H1 (cell line): ENCODE measurements at regions not wholly inside any gene's neighbourhood (a gene's known extent, or its start where the extent isn't known, plus 50 kb on each side); places are given as distances from the start of the nearest gene placed in this dataset.

Experiments
- CTCF ChIA-PET: fragments of 300-600 bp; sonication (Branson Sonifier 250); formaldehyde crosslinking; loops from one replicate; lab custom pipeline; 2021; ENCODE audit not compliant: partially characterized antibody; lab: Charles Lee
- POLR2A ChIA-PET: fragments of 300-600 bp; sonication (Branson Sonifier 250); formaldehyde crosslinking; loops from one replicate; lab custom pipeline; 2021; ENCODE audit warnings: inconsistent platforms; ENCODE audit not compliant: partially characterized antibody; lab: Charles Lee
- DNase-seq, 2 experiments: peaks; one replicate each; pipeline versions ENCODE4 v3.0.0 to v3.0.0-alpha.2; 2010 to 2022; ENCODE audit warnings: low spot score in 2 of 2, low read depth in 1 of 2, mixed read lengths in 1 of 2
- FAIRE-seq: peaks from 2 replicates; lab custom pipeline; 2011; peaks lifted over from hg19 to GRCh38; lab: Jason Lieb, UNC
- H2AFZ ChIP-seq: 2 replicates; pipeline ENCODE4 v1.8.1; 2012; ENCODE audit warnings: low read length, inconsistent platforms
- H2AK5ac ChIP-seq: 2 replicates; pipeline ENCODE4 v1.6.1; 2013; ENCODE audit warnings: low read depth, low read length
- H2BK120ac ChIP-seq: replicated peaks from 2 replicates; pipeline ENCODE3; 2013; ENCODE audit warnings: low read depth, low read length, inconsistent platforms
- H2BK12ac ChIP-seq: 2 replicates; pipeline ENCODE4 v1.6.1; 2013; ENCODE audit warnings: low read depth, low read length
- H2BK15ac ChIP-seq: 2 replicates; pipeline ENCODE4 v1.6.1; 2013; ENCODE audit warnings: low read length
- H2BK20ac ChIP-seq: 2 replicates; pipeline ENCODE4 v1.6.1; 2013; ENCODE audit warnings: low read length
- H2BK5ac ChIP-seq: 2 replicates; pipeline ENCODE4 v1.6.1; 2013; ENCODE audit warnings: low read depth, low read length
- H3K14ac ChIP-seq: 2 replicates; pipeline ENCODE4 v1.6.1; 2013; ENCODE audit warnings: inconsistent platforms; ENCODE audit not compliant: insufficient read length
- H3K18ac ChIP-seq: 2 replicates; pipeline ENCODE4 v1.6.1; 2013; ENCODE audit warnings: low read length; ENCODE audit errors: extremely low read depth
- H3K23ac ChIP-seq: 2 replicates; pipeline ENCODE4 v1.6.1; 2013; ENCODE audit warnings: inconsistent platforms; ENCODE audit not compliant: insufficient read length
- H3K23me2 ChIP-seq: 2 replicates; pipeline ENCODE4 v1.6.1; 2013; ENCODE audit warnings: low read depth, low read length
- H3K27ac ChIP-seq: 2 replicates; pipeline ENCODE4 v1.6.1; 2011; ENCODE audit warnings: low read depth, low read length, inconsistent platforms
- H3K27me3 ChIP-seq, 4 experiments: replicated peaks in 1 of 4; 1 replicate in 1 of 4; 2 replicates in 3 of 4; pipeline versions ENCODE4 v1.6.1 to v1.8.1; 2011 to 2013; ENCODE audit warnings: low read length in 3 of 4, mild to moderate bottlenecking in 3 of 4, inconsistent platforms in 2 of 4, mixed read lengths in 2 of 4, moderate library complexity in 1 of 4; ENCODE audit not compliant: control insufficient read depth in 3 of 4, insufficient read depth in 3 of 4; ENCODE audit errors: extremely low read depth in 1 of 4
- H3K36me3 ChIP-seq, 4 experiments: 2 replicates each; pipeline versions ENCODE4 v1.6.1 to v1.8.1; 2011 to 2013; ENCODE audit warnings: mild to moderate bottlenecking in 4 of 4, low read length in 3 of 4, moderate library complexity in 2 of 4, control low read depth in 1 of 4, inconsistent platforms in 1 of 4; ENCODE audit not compliant: insufficient read depth in 4 of 4, control insufficient read depth in 2 of 4
- H3K4ac ChIP-seq: replicated peaks from 2 replicates; pipeline ENCODE3; 2013; ENCODE audit warnings: low read length, low read depth, mixed read lengths, inconsistent platforms; ENCODE audit not compliant: insufficient read length
- H3K4me1 ChIP-seq, 4 experiments: replicated peaks in 1 of 4; 1 replicate in 1 of 4; 2 replicates in 3 of 4; pipeline versions ENCODE4 v1.6.1 to v1.8.1; 2011 to 2013; ENCODE audit warnings: low read length in 3 of 4, inconsistent platforms in 2 of 4, mixed read lengths in 1 of 4; ENCODE audit not compliant: insufficient read depth in 4 of 4, control insufficient read depth in 3 of 4
- H3K4me2 ChIP-seq, 2 experiments: 2 replicates each; pipeline versions ENCODE4 v1.6.1 to v1.8.1; 2011 to 2013; ENCODE audit warnings: low read depth in 2 of 2, low read length in 2 of 2, control low read depth in 1 of 2, inconsistent platforms in 1 of 2, mild to moderate bottlenecking in 1 of 2; ENCODE audit not compliant: insufficient read depth in 1 of 2
- H3K4me3 ChIP-seq, 4 experiments: fragments of 200-600, 300-600 bp in 1 of 4; sonication (generic), shearing (Covaris generic), sonication (Bioruptor Twin) in 1 of 4; 2 replicates each; pipeline versions ENCODE4 v1.5.1 to v1.8.1; 2011 to 2016; ENCODE audit warnings: low read length in 4 of 4, low read depth in 3 of 4, control low read depth in 2 of 4, inconsistent platforms in 2 of 4, mild to moderate bottlenecking in 2 of 4, mixed read lengths in 1 of 4, moderate library complexity in 1 of 4; ENCODE audit not compliant: insufficient read depth in 2 of 4; ENCODE audit errors: extremely low read depth in 1 of 4
- H3K56ac ChIP-seq: replicated peaks from 2 replicates; pipeline ENCODE3; 2013; ENCODE audit warnings: low read depth, mild to moderate bottlenecking, mixed read lengths, low read length, inconsistent platforms; ENCODE audit not compliant: insufficient read length
- H3K79me1 ChIP-seq: 2 replicates; pipeline ENCODE4 v1.6.1; 2013; ENCODE audit warnings: low read depth, low read length, control low read depth
- H3K79me2 ChIP-seq, 2 experiments: 2 replicates each; pipeline versions ENCODE4 v1.6.1 to v1.8.1; 2012 to 2013; ENCODE audit warnings: low read length in 2 of 2, mild to moderate bottlenecking in 2 of 2, inconsistent platforms in 1 of 2; ENCODE audit not compliant: insufficient read depth in 2 of 2, control insufficient read depth in 1 of 2
- H3K9ac ChIP-seq, 4 experiments: replicated peaks in 1 of 4; 1 replicate in 1 of 4; 2 replicates in 3 of 4; pipeline versions ENCODE4 v1.6.1 to v1.8.1; 2011 to 2013; ENCODE audit warnings: low read depth in 3 of 4, low read length in 3 of 4, control low read depth in 2 of 4, mild to moderate bottlenecking in 2 of 4, moderate library complexity in 2 of 4, inconsistent platforms in 1 of 4; ENCODE audit errors: extremely low read depth in 1 of 4
- H3K9me3 ChIP-seq, 2 experiments: 2 replicates each; pipeline versions ENCODE4 v1.6.1 to v1.8.1; 2012 to 2013; ENCODE audit warnings: mild to moderate bottlenecking in 2 of 2, moderate library complexity in 2 of 2, control low read depth in 1 of 2, inconsistent platforms in 1 of 2, low read depth in 1 of 2, low read length in 1 of 2, mixed read lengths in 1 of 2; ENCODE audit not compliant: insufficient read depth in 2 of 2
- H4K20me1 ChIP-seq, 2 experiments: replicated peaks in 1 of 2; 2 replicates each; pipeline versions ENCODE3 to v1.8.1; 2011 to 2013; ENCODE audit warnings: inconsistent platforms in 2 of 2, low read length in 2 of 2, mild to moderate bottlenecking in 1 of 2; ENCODE audit not compliant: insufficient read depth in 2 of 2, control insufficient read depth in 1 of 2
- H4K5ac ChIP-seq: 2 replicates; pipeline ENCODE4 v1.6.1; 2013; ENCODE audit warnings: low read length, low read depth, mixed read lengths, inconsistent platforms; ENCODE audit not compliant: insufficient read length
- H4K8ac ChIP-seq: 2 replicates; pipeline ENCODE4 v1.8.0; 2013; ENCODE audit warnings: mild to moderate bottlenecking, moderate library complexity, low read length, inconsistent platforms; ENCODE audit not compliant: insufficient read depth; ENCODE audit errors: extremely low read depth
- H4K91ac ChIP-seq: replicated peaks from 2 replicates; pipeline ENCODE3; 2013; ENCODE audit warnings: low read length, mixed read lengths, inconsistent platforms; ENCODE audit not compliant: insufficient read length
- CBX8 ChIP-seq: fragments of 300-800, 300-1000 bp; sonication (generic); IDR thresholded peaks from 2 replicates; pipeline ENCODE4 v1.7.1; 2016; ENCODE audit warnings: low read depth, low read length, borderline replicate concordance
- HDAC2 ChIP-seq, 2 experiments: fragments of 300-600 bp in 1 of 2; sonication (generic) in 1 of 2; IDR thresholded peaks; 2 replicates each; pipeline ENCODE4 v1.6.1; 2011 to 2012; ENCODE audit warnings: low read depth in 2 of 2, low read length in 2 of 2, mild to moderate bottlenecking in 2 of 2, moderate library complexity in 2 of 2, borderline replicate concordance in 1 of 2, inconsistent platforms in 1 of 2
- RXRA ChIP-seq: IDR thresholded peaks from 2 replicates; pipeline ENCODE4 v1.6.1; 2011; ENCODE audit warnings: low read depth, mild to moderate bottlenecking, low read length, moderate library complexity; ENCODE audit not compliant: insufficient read depth
- SIRT6 ChIP-seq: IDR thresholded peaks from one replicate; pipeline ENCODE4 v1.7.1; 2012; ENCODE audit warnings: low read length, inconsistent platforms
- TBP ChIP-seq: IDR thresholded peaks from 2 replicates; pipeline ENCODE4 v1.6.1; 2011; ENCODE audit warnings: low read depth, low read length, improper control_type of control experiment
- WGBS, 2 experiments: shearing (Covaris generic) in 1 of 2; methylation state at CpG; one replicate each; pipeline versions ENCODE4 v1.1.6 to v1.1.7; 2013 to 2015; ENCODE audit warnings: low lambda C conversion rate in 2 of 2, mixed read lengths in 2 of 2, inconsistent platforms in 1 of 2, low coverage in 1 of 2, missing lambda C conversion rate in 1 of 2; ENCODE audit not compliant: insufficient replicate concordance in 2 of 2, insufficient coverage in 1 of 2, insufficient read length in 1 of 2; ENCODE audit errors: extremely low coverage in 1 of 2, missing lambda C conversion rate in 1 of 2; 5-methylcytosine and 5-hydroxymethylcytosine counted together

DNA sequence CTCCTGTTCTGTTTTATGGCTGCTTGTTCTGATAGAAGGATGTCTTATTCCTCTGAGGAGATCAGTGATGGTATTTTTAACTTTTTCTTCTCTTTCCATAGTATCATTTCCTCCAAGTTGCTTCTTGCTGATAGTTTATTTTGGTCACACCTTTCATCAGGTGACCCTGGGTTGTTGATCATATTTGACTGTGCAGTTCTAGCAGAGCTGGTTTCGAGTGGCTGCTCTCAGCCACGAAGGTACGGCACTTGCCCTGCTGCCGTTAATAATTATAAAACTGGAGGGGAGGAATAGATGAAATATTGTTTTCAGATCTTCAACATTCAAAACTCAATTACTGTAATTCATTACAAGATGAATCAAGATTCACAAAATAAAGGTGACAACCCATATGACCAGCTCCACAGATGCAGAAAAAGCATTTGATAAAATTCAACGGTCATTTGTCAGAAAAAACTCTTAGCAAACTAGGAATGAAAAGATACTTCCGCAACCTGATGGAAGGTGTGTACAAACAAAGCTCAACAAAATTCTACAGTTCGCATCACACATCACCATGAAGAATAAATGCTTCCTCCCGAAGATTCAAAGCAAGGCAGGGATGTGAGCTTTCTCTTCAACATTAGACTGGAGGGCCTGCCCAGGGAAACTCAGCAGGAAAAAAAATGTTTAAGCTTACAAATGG is 59.2 kb upstream of the RTL6 start:
- Histone ChIP-seq H2AK5ac (no peak overlapping the region), H4K8ac (no peak overlapping the region), H2BK120ac (no peak overlapping the region), H3K4ac (no peak overlapping the region), H3K14ac (no peak overlapping the region), H3K4me1 (no peaks in the 10 kb centered on the region), H3K27me3 (no peaks in the 10 kb centered on the region; a peak in 1 of 7 replicates), H3K23ac (no peak overlapping the region), H2BK15ac (no peak overlapping the region), H3K9me3 (no peaks in the 10 kb centered on the region), H4K20me1 (no peaks in the 10 kb centered on the region), H3K4me3 (no peak overlapping the region), H4K91ac (no peak overlapping the region), H2BK5ac (no peak overlapping the region), H2BK20ac (no peak overlapping the region), H3K23me2 (no peaks in the 10 kb centered on the region), H2AFZ (no peak overlapping the region), H3K36me3 (no peaks in the 10 kb centered on the region), H3K18ac (no peak overlapping the region), H4K5ac (no peak overlapping the region), H3K79me1 (no peaks in the 10 kb centered on the region), H3K27ac (no peak overlapping the region), H3K4me2 (no peak overlapping the region), H3K9ac (no peak overlapping the region), H2BK12ac (no peak overlapping the region), H3K79me2 (no peaks in the 10 kb centered on the region), H3K56ac (no peak overlapping the region)
- DNase-seq: no peak
- ChIA-PET CTCF (interaction anchor here (1.2 kb wide), 1 partner anchor 11 kb away, joined by 7 read pairs; no protein-coding TSS in a partner anchor), POLR2A (no interaction called here)
- WGBS, 2 experiments: 90% methylated on average over 8 of the region's 8 CpGs; no CpG with 5 or more reads in 1 of the 2 experiments
- FAIRE-seq: no peak
- TF ChIP-seq HDAC2 (IDR thresholded peaks at IDR 0.05; ENCODE audit: borderline replicate concordance in 1 of 2, low read depth in 2 of 2, low read length in 2 of 2) (no peak), RXRA (no peak), CBX8 (no peak), TBP (no peak), SIRT6 (no peak)
